HEK293 (cell line): ENCODE measurements at regions not wholly inside any gene's neighbourhood (a gene's known extent, or its start where the extent isn't known, plus 50 kb on each side); places are given as distances from the start of the nearest gene placed in this dataset.
A peak's percentile ranks its signal among the peaks of the same experiment; 100 is the strongest.

Experiments used
- CTCF ChIA-PET: fragments of 350-600 bp; formaldehyde crosslinking; extraction: SDS; loops from one replicate; lab custom pipeline; 2021; ENCODE audit warnings: antibody characterized with exemption; lab: Yijun Ruan, JAX
- POLR2A ChIA-PET: fragments of 300-600 bp; formaldehyde crosslinking; extraction: SDS; loops from one replicate; lab custom pipeline; 2020; ENCODE audit warnings: antibody characterized with exemption, inconsistent platforms; lab: Yijun Ruan, JAX
- H3K27ac ChIP-seq: fragments of 200-500 bp; sonication (Bioruptor generic); 2 replicates; pipeline ENCODE4 v1.5.1; 2014; ENCODE audit warnings: low read depth, low read length, control low read depth, inconsistent platforms; ENCODE audit errors: extremely low read depth
- H3K36me3 ChIP-seq, 2 experiments: fragments of 200-500 bp in 1 of 2; sonication (Bioruptor generic) in 1 of 2; 1 replicate in 1 of 2; 2 replicates in 1 of 2; pipeline ENCODE4 v1.5.1; 2014 to 2017; ENCODE audit warnings: inconsistent platforms in 2 of 2, low read length in 2 of 2; ENCODE audit not compliant: control insufficient read depth in 2 of 2, insufficient read depth in 1 of 2
- H3K4me1 ChIP-seq: fragments of 200-500 bp; sonication (Bioruptor generic); 2 replicates; pipeline ENCODE4 v1.5.1; 2014; ENCODE audit warnings: mild to moderate bottlenecking, low read length, inconsistent platforms; ENCODE audit not compliant: control insufficient read depth, insufficient read depth
- H3K4me3 ChIP-seq: 2 replicates; pipeline ENCODE4 v1.5.1; 2011; ENCODE audit warnings: low read depth, mild to moderate bottlenecking, control low read depth, low read length, moderate library complexity
- H3K9me3 ChIP-seq: fragments of 200-500 bp; sonication (Bioruptor generic); 2 replicates; pipeline ENCODE4 v1.5.1; 2014; ENCODE audit warnings: low read depth, low read length, inconsistent platforms; ENCODE audit not compliant: control insufficient read depth, insufficient read depth
- BCL11A ChIP-seq: fragments of 450-650 bp; formaldehyde crosslinking; IDR thresholded peaks from 2 replicates; pipeline ENCODE4 v1.5.1; 2016; ENCODE audit warnings: low read depth, missing biosample characterization, missing genetic modification characterization
- EGR2 ChIP-seq: fragments of 450-650 bp; formaldehyde crosslinking; IDR thresholded peaks from 2 replicates; pipeline ENCODE4 v1.5.1; 2016; ENCODE audit warnings: low read depth, missing biosample characterization, missing genetic modification characterization
- HOXC10 ChIP-seq: sonication (generic); formaldehyde crosslinking; IDR thresholded peaks from 2 replicates; pipeline ENCODE4 v1.8.1; 2023; ENCODE audit warnings: mild to moderate bottlenecking, missing genetic modification reagents
- KLF1 ChIP-seq: fragments of 450-650 bp; formaldehyde crosslinking; IDR thresholded peaks from 2 replicates; pipeline ENCODE4 v1.5.1; 2016; ENCODE audit warnings: missing biosample characterization, missing genetic modification characterization
- MYNN ChIP-seq: fragments of 450-650 bp; formaldehyde crosslinking; IDR thresholded peaks from 2 replicates; pipeline ENCODE4 v1.5.1; 2016; ENCODE audit warnings: missing biosample characterization, missing genetic modification characterization, borderline replicate concordance
- OVOL3 ChIP-seq: fragments of 450-650 bp; formaldehyde crosslinking; IDR thresholded peaks from 2 replicates; pipeline ENCODE4 v1.5.1; 2016; ENCODE audit warnings: missing biosample characterization, missing genetic modification characterization
- YY2 ChIP-seq: fragments of 450-650 bp; formaldehyde crosslinking; IDR thresholded peaks from 2 replicates; pipeline ENCODE4 v1.5.1; 2016; ENCODE audit warnings: missing biosample characterization, missing genetic modification characterization
- ZBTB17 ChIP-seq: fragments of 450-650 bp; formaldehyde crosslinking; IDR thresholded peaks from 2 replicates; pipeline ENCODE4 v1.5.1; 2016; ENCODE audit warnings: missing biosample characterization, missing genetic modification characterization
- ZBTB48 ChIP-seq: fragments of 450-650 bp; formaldehyde crosslinking; IDR thresholded peaks from 2 replicates; pipeline ENCODE4 v1.5.1; 2016; ENCODE audit warnings: missing biosample characterization, missing genetic modification characterization
- ZFHX2 ChIP-seq: fragments of 450-650 bp; formaldehyde crosslinking; conservative IDR thresholded peaks from 2 replicates; pipeline ENCODE4 v1.5.1; 2016; ENCODE audit warnings: missing biosample characterization, missing genetic modification characterization
- ZFP3 ChIP-seq: fragments of 450-650 bp; formaldehyde crosslinking; IDR thresholded peaks from 2 replicates; pipeline ENCODE4 v1.5.1; 2016; ENCODE audit warnings: low read depth, missing biosample characterization, missing genetic modification characterization
- ZNF335 ChIP-seq: fragments of 450-650 bp; formaldehyde crosslinking; conservative IDR thresholded peaks from 2 replicates; pipeline ENCODE4 v1.5.1; 2016; ENCODE audit warnings: missing biosample characterization, missing genetic modification characterization
- ZNF501 ChIP-seq: fragments of 450-650 bp; formaldehyde crosslinking; IDR thresholded peaks from 2 replicates; pipeline ENCODE4 v1.5.1; 2016; ENCODE audit warnings: missing biosample characterization, missing genetic modification characterization
- ZNF510 ChIP-seq: fragments of 450-650 bp; formaldehyde crosslinking; IDR thresholded peaks from 2 replicates; pipeline ENCODE4 v1.5.1; 2018; ENCODE audit warnings: mild to moderate bottlenecking, missing genetic modification characterization, missing biosample characterization; ENCODE audit not compliant: insufficient replicate concordance
- ZNF701 ChIP-seq: fragments of 450-650 bp; formaldehyde crosslinking; IDR thresholded peaks from 2 replicates; pipeline ENCODE4 v1.5.1; 2016; ENCODE audit warnings: missing biosample characterization, missing genetic modification characterization
- ZNF768 ChIP-seq: fragments of 450-650 bp; formaldehyde crosslinking; IDR thresholded peaks from 2 replicates; pipeline ENCODE4 v1.5.1; 2018; ENCODE audit warnings: missing biosample characterization, mild to moderate bottlenecking, missing genetic modification characterization
- ZNF776 ChIP-seq: fragments of 450-650 bp; formaldehyde crosslinking; IDR thresholded peaks from 2 replicates; pipeline ENCODE4 v1.5.0; 2017; ENCODE audit warnings: missing biosample characterization, missing genetic modification characterization, borderline replicate concordance
- ZNF837 ChIP-seq: fragments of 450-650 bp; formaldehyde crosslinking; IDR thresholded peaks from 2 replicates; pipeline ENCODE4 v1.5.1; 2016; ENCODE audit warnings: missing biosample characterization, missing genetic modification characterization
- TF ChIP-seq, protein P1 (sequence below): IDR thresholded peaks from 2 replicates; pipeline ENCODE4 v1.6.1; 2011; ENCODE audit warnings: mild to moderate bottlenecking, low read depth, low read length, borderline replicate concordance
- TF ChIP-seq, protein P2 (sequence below): fragments of 450-650 bp; formaldehyde crosslinking; IDR thresholded peaks from 2 replicates; pipeline ENCODE4 v1.5.0; 2017; ENCODE audit warnings: missing biosample characterization, missing genetic modification characterization, borderline replicate concordance
- TF ChIP-seq, protein P3 (sequence below): fragments of 450-650 bp; formaldehyde crosslinking; IDR thresholded peaks from 2 replicates; pipeline ENCODE4 v1.5.1; 2016; ENCODE audit warnings: missing biosample characterization, missing genetic modification characterization, low read depth
- TF ChIP-seq, protein P4 (sequence below): fragments of 450-650 bp; formaldehyde crosslinking; IDR thresholded peaks from 2 replicates; pipeline ENCODE4 v1.5.1; 2016; ENCODE audit warnings: missing biosample characterization, missing genetic modification characterization
- TF ChIP-seq, protein P5 (sequence below): fragments of 450-650 bp; formaldehyde crosslinking; IDR thresholded peaks from 2 replicates; pipeline ENCODE4 v1.5.1; 2016; ENCODE audit warnings: missing biosample characterization, missing genetic modification characterization

DNA sequence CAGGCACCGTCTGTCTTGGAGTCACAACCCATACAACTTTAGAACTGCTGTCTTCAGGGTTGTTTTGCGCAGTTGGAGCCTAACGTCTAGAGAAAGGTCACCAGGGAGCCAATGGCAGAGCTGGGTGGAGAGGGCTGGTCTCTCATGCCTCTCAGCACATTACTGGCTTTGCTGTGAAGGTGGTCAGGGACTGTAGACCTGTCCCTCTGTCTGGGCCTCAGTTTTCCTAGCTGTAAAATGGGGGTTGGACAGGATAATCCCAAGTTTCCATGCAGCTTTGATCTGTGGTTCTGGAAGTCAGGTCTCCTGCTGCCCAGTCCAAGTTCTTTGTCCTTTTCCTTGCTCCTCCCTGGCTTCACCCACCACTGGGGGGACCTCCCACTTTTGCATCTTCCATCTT, 52.2 kb upstream of the EPB41L1 start:
- no peak overlapping the region for H3K4me3 ChIP-seq
- no peaks in the 10 kb centered on the region for H3K4me1 ChIP-seq
- H3K36me3 ChIP-seq: no peaks in the 10 kb centered on the region
- no peak for TF ChIP-seq ZFP3 (tag by site-specific recombination)
- TF ChIP-seq ZNF501 (tag by site-specific recombination): no peak
- no peak for TF ChIP-seq MYNN
- no peak for TF ChIP-seq ZNF837 (tag by site-specific recombination)
- POLR2A ChIA-PET: no interaction called here
- no peak overlapping the region for H3K27ac ChIP-seq
- no peaks in the 10 kb centered on the region for H3K9me3 ChIP-seq
- CTCF ChIA-PET: interaction anchor here (0.5 to 0.9 kb wide), 4 partner anchors 8 to 767 kb away, joined by 3 to 4 read pairs (median 3); no protein-coding TSS in a partner anchor

DNA sequence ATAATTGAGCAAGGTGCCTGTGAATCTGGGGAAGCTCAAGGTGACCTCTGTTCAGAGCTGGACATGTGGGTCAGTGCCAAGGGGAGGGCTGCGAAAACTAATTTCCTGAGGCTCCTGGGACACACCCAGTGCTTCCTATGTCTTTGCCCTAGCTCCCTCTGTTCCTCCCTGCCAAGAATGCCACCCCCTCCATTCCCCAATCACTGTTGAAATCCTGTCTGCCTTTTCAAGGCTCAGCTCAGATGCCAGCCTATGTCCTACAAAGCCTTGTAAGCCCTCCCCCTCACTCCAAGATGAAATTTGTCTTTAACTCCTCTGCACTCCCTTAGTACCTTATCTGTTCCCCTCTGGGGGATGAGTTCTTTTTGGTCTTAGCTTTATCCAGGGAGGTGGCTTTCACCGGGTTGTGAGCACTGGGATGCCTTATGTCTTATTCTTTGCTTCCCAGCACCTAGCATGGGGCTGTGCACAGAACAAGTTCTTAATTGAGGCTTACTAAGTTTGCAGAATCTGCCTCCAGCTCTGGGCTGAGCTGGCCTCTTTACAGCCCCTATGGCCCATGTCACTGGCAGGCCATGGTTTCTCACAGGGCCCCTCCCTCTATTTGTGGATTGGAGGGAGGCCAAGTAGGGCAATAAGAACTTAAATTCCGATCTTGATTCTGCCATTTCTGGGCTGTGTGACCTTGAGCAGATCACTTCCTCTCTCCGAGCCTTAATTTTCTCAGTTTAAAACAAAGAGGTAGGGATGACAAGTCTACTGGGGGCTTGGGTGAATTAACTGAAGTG, 51.5 kb upstream of the EPB41L1 start:
- Histone ChIP-seq H3K36me3 (no peaks in the 10 kb centered on the region), H3K9me3 (no peaks in the 10 kb centered on the region), H3K4me1 (no peaks in the 10 kb centered on the region), H3K27ac (no peak overlapping the region), H3K4me3 (no peak overlapping the region)
- no peak for TF ChIP-seq ZNF335
- peak; percentile 29; the same call in 1 of the 2 replicates for TF ChIP-seq ZFHX2 (tag by site-specific recombination)
- no peak for TF ChIP-seq OVOL3
- TF ChIP-seq, protein P1, sequence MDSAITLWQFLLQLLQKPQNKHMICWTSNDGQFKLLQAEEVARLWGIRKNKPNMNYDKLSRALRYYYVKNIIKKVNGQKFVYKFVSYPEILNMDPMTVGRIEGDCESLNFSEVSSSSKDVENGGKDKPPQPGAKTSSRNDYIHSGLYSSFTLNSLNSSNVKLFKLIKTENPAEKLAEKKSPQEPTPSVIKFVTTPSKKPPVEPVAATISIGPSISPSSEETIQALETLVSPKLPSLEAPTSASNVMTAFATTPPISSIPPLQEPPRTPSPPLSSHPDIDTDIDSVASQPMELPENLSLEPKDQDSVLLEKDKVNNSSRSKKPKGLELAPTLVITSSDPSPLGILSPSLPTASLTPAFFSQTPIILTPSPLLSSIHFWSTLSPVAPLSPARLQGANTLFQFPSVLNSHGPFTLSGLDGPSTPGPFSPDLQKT: no peak
- TF ChIP-seq, protein P2, sequence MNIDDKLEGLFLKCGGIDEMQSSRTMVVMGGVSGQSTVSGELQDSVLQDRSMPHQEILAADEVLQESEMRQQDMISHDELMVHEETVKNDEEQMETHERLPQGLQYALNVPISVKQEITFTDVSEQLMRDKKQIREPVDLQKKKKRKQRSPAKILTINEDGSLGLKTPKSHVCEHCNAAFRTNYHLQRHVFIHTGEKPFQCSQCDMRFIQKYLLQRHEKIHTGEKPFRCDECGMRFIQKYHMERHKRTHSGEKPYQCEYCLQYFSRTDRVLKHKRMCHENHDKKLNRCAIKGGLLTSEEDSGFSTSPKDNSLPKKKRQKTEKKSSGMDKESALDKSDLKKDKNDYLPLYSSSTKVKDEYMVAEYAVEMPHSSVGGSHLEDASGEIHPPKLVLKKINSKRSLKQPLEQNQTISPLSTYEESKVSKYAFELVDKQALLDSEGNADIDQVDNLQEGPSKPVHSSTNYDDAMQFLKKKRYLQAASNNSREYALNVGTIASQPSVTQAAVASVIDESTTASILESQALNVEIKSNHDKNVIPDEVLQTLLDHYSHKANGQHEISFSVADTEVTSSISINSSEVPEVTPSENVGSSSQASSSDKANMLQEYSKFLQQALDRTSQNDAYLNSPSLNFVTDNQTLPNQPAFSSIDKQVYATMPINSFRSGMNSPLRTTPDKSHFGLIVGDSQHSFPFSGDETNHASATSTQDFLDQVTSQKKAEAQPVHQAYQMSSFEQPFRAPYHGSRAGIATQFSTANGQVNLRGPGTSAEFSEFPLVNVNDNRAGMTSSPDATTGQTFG: no peak
- TF ChIP-seq ZBTB17 (tag by site-specific recombination): 0 out of 2 replicates have a peak, but pooled peaks have one; percentile 17
- TF ChIP-seq EGR2 (tag by site-specific recombination): peak; percentile 68
- TF ChIP-seq ZNF768 (tag by site-specific recombination): no peak
- CTCF ChIA-PET: interaction anchor here (0.5 to 1.1 kb wide), 5 partner anchors 9 to 766 kb away, joined by 3 to 4 read pairs (median 3); no protein-coding TSS in a partner anchor
- POLR2A ChIA-PET: interaction anchor here (0.6 kb wide), 1 partner anchor 36 kb away, joined by 3 read pairs; no protein-coding TSS in a partner anchor

DNA sequence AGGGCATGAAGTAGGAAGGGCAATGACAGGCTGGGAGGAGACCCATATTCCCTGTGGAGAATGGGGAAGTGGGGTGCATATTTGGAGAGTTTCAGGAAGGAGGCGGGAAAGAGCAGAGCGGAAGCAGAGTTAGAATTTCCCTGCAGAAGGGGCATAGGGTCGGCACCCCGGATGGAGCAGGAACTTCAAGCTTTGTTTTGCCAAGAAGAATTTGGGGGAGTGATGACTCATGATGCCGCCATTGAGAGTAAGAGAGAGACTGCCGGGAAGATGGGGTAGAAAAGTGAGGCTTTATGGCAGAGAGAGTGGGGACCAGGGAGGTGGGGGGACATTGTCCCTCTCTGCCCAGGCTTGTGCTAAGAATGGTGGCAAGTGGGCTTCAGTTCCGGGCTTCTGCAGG, 50.3 kb upstream of the EPB41L1 start:
- H3K27ac ChIP-seq: no peak overlapping the region
- H3K9me3 ChIP-seq: no peaks in the 10 kb centered on the region
- no peak for TF ChIP-seq HOXC10 (CRISPR knock-in tag)
- TF ChIP-seq ZNF510: no peak
- no peak for TF ChIP-seq KLF1 (tag by site-specific recombination)
- no peak for TF ChIP-seq EGR2 (tag by site-specific recombination)
- TF ChIP-seq ZNF701 (tag by site-specific recombination): no peak
- TF ChIP-seq BCL11A (tag by site-specific recombination): no peak
- TF ChIP-seq, protein P3, sequence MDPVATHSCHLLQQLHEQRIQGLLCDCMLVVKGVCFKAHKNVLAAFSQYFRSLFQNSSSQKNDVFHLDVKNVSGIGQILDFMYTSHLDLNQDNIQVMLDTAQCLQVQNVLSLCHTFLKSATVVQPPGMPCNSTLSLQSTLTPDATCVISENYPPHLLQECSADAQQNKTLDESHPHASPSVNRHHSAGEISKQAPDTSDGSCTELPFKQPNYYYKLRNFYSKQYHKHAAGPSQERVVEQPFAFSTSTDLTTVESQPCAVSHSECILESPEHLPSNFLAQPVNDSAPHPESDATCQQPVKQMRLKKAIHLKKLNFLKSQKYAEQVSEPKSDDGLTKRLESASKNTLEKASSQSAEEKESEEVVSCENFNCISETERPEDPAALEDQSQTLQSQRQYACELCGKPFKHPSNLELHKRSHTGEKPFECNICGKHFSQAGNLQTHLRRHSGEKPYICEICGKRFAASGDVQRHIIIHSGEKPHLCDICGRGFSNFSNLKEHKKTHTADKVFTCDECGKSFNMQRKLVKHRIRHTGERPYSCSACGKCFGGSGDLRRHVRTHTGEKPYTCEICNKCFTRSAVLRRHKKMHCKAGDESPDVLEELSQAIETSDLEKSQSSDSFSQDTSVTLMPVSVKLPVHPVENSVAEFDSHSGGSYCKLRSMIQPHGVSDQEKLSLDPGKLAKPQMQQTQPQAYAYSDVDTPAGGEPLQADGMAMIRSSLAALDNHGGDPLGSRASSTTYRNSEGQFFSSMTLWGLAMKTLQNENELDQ (tag by site-specific recombination): no peak
- TF ChIP-seq, protein P4, sequence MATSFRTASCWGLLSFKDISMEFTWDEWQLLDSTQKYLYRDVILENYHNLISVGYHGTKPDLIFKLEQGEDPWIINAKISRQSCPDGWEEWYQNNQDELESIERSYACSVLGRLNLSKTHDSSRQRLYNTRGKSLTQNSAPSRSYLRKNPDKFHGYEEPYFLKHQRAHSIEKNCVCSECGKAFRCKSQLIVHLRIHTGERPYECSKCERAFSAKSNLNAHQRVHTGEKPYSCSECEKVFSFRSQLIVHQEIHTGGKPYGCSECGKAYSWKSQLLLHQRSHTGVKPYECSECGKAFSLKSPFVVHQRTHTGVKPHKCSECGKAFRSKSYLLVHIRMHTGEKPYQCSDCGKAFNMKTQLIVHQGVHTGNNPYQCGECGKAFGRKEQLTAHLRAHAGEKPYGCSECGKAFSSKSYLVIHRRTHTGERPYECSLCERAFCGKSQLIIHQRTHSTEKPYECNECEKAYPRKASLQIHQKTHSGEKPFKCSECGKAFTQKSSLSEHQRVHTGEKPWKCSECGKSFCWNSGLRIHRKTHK: no peak
- TF ChIP-seq, protein P5, sequence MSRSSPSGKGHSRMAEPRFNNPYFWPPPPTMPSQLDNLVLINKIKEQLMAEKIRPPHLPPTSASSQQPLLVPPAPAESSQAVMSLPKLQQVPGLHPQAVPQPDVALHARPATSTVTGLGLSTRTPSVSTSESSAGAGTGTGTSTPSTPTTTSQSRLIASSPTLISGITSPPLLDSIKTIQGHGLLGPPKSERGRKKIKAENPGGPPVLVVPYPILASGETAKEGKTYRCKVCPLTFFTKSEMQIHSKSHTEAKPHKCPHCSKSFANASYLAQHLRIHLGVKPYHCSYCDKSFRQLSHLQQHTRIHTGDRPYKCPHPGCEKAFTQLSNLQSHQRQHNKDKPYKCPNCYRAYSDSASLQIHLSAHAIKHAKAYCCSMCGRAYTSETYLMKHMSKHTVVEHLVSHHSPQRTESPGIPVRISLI (tag by site-specific recombination): no peak
- no peak for TF ChIP-seq ZNF776 (tag by site-specific recombination)
- TF ChIP-seq YY2: no peak
- no peak for TF ChIP-seq ZBTB48 (tag by site-specific recombination)
- ChIA-PET POLR2A (no interaction called here), CTCF (interaction anchor here (0.7 kb wide), 1 partner anchor 44 kb away, joined by 3 read pairs; no protein-coding TSS in a partner anchor)
- no peaks in the 10 kb centered on the region for H3K4me1 ChIP-seq
- no peaks in the 10 kb centered on the region for H3K36me3 ChIP-seq
- no peak overlapping the region for H3K4me3 ChIP-seq
